GM18909 (cell line): ENCODE measurements at regions not wholly inside any gene's neighbourhood (a gene's known extent, or its start where the extent isn't known, plus 50 kb on each side); places are given as distances from the start of the nearest gene placed in this dataset.

Experiments
- ATAC-seq: cut with Tn5 transposase; IDR thresholded peaks from one replicate; pipeline ENCODE4 v1.9.1; 2021; ENCODE audit warnings: mild to moderate bottlenecking; ENCODE audit not compliant: unreplicated experiment, poor library complexity

DNA sequence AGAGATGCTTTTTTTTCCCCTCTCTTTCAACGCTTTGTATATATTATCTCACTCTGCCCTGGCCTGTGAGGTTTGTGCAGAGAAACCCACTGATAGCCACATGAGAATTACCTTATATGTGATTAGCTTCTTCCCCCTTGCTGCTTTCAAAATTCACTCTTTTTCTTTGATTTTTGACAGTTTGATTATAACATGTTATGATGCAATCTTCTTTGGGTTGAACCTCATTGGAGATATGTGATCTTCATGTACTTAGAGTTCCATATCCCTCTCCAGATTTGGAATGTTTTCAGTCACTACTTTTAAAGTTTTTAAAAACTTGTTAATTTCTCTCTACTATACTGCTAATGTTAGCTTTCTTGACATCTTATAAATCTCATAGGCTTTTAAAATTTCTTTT is 479.5 kb upstream of the AGA start:
- no peak for ATAC-seq

DNA sequence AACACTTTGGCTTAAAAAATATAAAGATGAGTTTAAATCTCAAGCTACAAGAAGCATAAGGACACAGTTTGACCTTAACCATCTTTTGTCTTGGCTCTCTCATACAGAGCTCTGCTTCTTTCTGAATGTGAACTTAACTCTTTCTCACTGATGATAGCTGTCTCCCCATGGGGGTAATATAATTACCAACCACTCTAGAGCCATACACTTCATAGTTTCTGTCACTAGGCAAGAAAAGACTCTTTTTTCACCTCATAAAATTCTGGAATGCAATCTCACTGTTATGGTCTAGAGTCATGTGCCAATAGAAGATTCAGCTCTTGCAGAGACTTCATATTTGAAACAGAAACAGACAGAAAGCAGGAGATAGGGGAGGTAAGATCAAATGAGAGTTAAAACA is 481.7 kb upstream of the AGA start:
- ATAC-seq: no peak

DNA sequence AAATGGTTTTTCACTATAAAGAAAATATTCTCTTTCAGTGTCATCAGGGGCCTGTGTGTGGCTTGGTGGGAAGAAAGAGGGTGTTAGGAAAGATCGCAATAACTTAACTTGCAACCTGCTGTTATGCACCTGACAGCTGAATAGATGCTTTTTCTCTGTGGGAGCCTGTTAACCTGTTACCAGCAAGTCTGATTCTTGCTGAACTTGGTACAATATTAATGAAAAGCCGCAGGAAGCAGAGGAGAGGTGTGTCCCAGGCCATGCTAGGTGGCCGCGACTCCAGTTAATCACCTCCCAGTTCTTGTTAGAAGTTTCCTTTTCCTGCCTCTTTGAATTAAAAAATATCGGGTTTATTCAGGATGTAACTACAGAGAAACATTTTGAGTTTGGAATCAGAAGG is 494.8 kb upstream of the AGA start:
- no peak for ATAC-seq

DNA sequence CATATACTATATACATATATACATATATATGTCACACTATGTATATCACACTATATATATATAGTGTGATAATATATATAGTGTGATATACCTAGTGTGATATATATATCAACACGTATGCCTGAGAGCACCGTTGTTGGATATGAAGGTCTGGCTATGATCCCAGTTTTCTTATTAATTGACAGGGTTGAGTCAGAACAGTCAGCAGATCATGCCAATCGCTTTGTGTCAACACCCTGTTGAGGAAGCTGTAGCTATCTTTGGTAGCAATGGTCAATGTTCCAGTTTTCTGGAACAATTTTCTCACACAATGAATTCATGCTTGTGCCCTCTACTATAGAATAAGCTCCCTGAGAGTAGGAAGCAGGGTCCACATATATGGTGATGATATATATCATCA is 496.0 kb upstream of the AGA start:
- ATAC-seq: no peak

DNA sequence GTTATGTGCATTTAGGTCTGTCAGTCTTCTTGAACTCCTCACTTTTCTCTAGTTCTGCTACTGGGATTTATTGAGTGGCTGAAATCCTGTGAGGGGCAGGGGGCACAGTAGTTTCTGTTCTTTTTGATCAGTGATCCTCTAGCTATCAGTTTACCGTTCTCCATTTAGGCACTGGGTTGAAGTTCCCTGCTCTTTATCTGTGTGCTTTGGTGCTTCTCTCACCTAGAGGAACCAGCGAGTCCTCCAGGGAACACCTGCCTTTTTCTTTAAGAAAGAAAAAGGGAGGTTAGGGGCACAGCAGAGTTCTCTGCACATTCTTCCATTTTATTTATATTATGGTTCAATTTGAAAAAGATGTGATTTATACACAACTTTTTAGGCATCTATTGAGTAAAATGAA is 503.0 kb upstream of the AGA start:
- ATAC-seq: no peak

DNA sequence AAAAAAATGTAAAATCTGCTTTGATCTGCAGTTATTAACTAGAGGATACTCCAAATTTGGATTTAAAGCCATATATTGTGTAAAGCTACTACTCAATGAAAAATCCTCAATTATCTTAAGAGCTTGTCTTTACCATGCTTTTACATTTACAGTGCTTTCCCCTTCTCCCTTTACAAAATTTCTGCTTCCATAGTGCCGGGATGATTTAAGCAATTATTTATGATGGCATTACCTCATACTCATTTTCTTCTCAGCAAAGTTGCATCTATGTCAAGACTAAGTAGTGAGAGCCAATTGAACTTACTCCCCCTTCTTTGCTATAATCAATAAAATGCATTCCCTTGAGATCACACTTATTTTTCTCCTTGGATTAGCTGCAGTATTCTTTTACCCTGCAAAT is 505.4 kb upstream of the AGA start:
- ATAC-seq: no peak

DNA sequence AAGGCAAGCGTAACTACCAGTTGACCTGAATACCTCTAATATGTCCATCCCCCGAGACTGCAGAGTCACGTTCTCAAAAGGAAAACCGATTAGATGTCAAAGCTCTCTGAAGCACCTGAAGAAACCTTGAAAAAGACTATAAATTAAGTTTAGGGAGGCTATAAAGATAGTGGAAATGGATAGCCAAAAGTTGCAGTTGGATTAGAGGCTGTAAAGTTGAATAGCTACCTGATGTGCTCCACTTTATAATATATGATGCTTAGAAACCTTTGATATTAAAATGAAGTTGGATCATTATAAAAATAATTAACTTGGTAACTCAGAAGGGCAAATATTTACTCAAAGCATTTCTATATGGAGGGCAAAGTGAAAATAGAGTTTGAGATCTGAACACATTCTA is 506.6 kb upstream of the AGA start:
- no peak for ATAC-seq

DNA sequence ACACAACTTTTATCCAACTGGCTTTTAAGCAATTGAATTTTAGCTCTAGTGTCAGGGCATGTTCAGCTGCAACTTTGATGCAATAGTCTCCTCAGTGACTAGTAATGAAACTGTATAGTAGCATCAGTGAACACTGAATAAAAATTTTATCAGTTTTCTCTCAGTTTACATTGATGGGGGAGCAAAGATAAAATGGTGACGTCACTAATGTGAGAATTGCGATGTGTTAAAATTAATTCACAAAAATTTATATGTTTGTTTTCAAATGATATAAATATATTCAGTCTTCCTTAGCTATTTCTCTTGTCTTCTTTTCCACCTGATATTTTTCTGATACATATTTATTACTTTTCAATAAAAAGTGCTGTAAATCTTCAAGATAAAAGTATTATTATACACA is 508.8 kb upstream of the AGA start:
- no peak for ATAC-seq

DNA sequence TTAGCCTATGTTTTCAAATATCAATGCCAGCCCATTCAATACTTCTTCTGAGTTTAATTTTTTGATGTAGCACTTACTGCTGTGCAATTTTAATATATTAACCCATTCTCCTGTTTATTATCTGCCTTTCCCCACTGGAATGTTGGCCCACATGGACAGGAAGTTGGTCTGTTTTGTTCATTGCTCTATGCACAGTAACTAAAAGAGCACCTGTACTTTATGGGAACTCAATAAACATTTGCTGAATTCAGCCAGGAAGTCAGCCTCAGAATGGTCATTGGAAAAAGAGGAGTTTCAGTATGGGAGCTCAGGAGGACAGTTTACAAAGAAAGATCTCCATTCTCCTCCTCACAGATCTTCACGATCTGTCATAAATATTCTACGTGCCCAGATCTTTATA is 510.5 kb upstream of the AGA start:
- ATAC-seq: no peak

DNA sequence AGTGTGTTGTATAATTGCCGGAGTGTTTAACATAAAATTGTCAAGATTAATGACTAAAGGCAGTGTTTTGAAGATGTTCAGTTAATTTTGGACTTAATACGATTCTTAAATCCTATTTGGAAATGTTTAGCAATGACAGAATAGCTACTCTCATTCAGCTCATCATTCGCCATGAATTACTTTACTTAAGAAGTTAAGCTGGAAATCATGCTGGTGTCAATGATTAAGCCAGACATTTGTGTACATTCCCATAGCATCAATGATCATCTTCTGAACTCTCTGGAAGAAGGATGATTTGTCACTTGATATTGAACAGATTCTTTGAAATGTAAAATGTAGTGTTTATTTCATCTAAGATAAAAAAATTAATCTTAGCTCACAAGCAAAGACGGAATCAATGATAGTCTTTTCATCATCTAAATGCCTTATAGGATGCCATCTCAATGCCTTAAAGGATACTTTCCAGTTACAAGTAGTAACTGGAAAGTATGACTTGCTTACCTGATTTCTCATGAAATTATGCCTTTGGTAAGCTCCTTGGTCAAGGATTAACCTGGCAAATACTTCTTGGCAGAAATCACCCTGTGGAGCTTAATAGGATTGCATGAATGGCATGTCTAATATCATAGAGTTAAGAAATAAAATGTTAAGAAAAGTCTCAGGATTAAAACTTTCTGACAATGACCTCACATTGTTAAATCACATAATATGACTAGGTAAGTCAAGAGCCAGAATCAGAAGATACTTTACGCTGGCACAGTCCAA is 515.5 kb upstream of the AGA start:
- ATAC-seq: no peak

DNA sequence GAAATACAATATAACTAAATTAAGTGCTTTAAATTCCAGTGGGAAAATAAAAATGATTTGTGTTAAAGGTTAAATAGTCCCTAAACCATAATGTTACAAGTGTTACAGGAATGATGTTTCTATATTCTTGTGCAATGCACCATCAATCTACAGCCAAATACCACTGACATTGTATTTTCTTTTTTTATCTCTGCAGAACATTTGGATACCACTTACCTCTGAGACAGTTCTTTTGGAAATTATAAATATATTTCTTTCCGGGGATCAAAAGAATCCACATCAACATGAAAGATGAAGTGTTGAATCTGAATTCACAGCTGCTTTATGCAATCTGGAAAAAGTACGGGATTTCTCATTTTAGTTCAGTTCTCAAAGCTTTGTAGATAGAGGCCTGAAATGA is 518.3 kb upstream of the AGA start:
- no peak for ATAC-seq

DNA sequence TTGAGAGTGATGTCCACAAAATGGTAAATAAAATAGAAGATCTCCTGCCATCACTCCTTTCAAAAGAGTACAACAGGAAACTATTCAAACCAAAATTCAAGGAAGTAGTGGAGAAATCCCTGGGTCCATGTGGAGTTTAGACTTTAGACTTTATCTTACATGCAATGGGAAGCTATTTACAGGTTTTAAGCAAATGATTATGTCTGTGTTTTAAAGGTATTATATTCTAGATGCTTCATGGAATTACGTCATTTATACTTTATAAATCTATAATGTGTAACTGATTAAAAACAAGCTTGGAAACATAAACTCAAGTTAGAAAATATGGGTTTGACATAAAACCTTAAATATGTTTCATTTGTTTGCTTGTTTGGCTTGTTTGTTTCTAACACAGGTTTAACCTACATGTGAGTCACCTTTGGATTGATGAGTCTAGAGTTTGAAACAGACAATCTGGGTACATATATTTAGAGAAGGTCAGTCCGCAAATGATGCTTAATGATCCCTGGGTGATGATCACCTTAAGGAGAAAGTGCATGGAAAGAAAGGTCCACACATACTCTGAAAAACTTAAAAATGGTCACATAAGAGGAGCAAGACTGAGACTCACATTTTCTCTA is 519.6 kb upstream of the AGA start:
- ATAC-seq: no peak

DNA sequence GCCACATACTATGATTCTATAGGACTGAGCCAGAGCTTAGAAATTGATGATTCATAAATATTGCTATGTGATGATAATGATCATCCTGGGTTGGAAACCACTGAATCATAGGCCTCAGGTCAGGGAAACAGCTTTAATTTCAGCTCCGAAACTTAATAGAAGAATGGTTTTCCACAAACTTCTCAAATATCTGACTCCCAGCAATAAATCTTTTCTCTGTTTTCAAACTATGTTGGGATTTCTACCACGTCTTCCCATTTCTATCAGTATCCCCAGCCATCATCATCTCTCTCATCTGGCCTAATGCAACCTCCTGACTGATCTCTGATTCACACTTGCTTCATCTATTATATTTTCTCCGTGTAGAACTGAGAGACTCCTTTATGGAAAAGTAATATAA is 521.8 kb upstream of the AGA start:
- ATAC-seq: no peak

DNA sequence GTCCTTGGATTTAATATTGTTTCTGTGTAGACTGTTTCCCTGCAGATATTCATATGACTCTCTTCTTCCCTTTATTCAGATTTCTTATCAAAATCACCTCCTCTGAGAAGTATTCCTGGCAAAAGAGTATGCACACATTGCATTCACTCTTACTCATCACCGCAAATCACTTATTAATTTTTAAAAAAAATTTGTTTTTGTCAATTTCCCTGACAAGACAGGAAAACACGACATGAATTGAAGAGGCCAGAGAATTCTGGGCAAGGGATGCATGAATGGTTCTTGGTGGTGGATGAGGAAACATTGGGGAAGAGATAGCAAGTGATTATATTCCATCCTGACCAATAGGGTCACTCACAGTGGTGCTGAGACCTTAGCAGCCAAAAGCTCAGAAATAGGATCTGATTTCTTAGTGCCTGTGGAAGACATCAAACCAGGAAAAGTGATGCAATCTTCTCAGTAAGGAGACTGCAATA is 522.5 kb upstream of the AGA start:
- no peak for ATAC-seq

DNA sequence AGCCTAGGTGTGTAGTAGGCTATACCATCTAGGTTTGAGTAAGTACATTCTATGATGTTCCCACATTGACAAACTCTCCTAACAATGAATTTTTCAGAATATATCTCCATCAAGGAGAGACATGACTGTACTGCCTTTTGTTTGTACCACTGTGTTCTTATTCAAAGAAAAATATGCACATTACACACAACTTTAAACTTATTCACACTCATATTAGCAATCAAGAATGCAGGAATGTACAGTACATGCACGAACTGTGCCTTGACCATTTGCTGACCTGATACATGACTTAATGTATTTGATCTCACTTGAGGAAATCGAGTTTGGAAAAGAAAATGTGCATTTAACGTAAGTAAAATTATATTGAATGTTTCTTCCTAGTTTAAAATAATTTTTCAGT is 525.1 kb upstream of the AGA start:
- no peak for ATAC-seq

DNA sequence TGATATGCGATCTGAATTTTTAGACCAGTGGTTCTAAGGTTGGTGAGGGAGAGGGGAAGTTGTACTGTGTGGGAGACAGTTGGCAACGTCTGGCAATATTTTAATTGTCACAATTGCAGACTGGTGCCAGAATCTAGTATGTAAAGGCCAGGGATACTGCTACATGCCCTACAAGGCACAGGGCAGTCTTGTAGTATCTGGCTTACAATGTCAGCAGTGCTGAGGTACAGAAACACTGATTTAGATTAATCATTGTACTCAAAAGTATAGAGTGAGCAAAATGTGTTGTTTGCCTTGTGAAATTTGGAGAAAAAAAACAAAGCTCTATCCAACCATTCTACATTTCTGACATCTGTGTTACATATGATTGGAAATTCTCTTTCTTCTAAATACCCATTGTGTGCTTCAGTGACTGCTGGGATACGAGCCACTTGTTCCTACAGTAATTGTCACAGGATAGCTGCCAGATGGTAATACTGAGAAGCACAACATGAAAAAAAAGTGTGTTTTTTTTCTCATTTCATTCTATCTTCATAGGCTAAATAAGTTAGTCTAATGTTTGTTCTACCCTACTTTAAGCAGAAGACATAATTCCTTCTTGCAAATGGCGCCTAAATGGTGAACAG is 526.7 kb upstream of the AGA start:
- no peak for ATAC-seq

DNA sequence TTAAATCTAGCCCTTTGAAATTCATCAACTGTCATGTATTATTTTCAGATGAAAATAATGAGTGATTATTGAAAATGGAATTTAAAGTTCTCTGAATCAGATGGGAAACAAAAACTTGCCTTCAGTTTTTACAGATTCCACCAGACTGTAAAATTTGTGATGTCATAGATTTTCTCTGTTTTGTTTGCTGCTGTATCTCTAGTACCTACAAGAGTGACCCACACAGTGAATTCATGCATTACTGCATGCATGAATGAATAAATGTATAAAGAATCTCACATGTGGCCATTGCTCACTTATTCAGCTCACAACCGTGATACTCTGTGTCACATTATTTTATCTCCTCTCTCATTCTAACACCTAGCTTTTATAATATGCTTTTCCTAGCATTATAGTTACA is 532.2 kb upstream of the AGA start:
- no peak for ATAC-seq

DNA sequence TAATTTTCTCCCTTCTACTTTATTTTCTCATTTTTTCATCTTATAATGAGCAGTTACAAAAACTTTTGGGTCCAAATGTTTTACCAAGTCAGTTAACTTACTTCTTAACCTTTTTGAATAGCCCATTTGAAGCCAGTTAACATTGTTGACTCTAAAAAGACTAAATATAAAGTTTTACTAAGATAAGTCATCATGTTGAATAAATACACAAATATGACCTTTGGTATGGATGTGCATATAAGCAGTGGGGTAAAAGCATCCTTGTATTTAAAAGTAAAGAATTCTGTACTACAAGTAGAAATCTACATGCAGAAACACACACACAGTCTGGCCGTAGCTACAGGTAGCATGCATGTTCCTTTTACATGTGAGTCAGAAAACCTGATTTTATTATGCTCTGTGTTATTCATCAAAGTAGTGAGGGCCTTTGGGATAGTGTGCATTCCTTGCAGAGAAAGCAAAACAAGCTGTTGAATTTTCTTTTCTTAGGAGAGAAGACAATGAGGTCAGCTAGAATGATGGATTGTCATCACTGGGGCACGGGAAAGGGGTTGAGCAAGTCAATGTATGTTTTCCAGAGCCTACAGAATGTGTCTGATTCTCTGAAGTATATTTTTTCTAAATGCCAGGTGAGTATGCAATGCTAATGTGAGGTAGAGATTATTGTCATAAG is 533.2 kb upstream of the AGA start:
- no peak for ATAC-seq

DNA sequence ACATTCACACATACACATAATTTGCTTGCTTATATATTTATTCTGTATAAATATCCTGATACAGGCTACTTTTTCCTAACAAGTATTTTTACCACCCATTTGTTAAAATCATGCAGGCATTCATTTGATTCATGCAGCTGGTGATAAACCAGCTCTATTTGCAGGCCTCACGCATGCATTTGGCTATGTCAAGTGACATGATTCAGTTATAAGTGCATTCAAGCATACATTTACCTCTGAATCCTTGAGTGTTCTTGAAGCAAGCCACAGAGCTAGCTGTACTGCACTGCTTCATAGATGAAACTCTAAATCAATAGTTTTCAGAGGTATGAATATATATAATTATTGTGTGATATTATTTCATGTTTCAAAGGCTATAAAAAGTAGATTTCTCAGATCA is 544.0 kb upstream of the AGA start:
- no peak for ATAC-seq

DNA sequence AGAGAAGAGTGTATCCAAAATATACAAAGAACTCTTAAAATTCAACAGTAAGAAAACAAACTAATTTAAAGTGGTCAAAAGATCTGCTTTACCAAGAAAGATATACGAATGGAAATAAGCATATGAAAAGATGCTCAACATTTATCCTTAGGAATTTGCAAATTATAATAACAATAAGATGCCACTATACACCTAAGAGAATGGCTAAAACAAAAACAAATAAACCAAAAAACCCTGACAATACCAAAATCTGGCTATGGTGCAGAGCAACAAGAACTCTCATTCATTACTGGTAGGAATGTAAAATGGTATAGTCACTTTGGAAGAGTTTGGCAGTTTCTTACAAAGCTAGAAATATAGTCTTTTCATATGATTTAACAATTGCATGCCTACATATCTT is 545.7 kb upstream of the AGA start:
- no peak for ATAC-seq

DNA sequence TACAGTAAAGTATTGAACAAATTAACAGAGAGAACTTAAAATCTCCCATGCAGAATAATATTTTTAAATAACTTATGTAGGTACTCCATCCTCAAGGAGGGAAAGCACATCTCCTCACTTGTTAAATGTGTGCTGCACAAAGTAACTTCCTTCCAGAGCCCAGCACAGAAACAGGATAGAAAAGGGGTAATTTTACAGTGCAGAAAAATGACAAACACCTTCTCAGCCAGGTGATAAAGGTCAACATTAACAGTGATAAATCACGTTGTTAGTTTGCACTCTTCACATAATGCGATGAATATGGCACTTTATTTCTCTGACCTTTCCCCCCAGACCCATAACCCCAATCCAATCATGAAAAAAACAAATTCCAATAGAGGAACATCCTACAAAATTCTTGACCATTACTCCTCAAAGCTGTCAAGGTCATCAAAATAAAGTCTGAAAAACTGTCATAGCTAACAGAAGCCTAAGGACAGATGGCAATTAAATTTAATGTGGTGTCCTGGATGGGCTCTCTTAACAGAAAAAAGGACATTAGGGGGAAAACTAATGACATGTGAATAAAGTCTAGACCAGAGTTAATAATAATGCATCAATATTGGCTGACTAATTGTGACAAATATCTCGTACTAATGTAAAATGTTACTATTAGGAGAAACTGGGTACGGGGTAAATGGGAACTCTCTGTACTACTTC is 547.4 kb upstream of the AGA start:
- no peak for ATAC-seq
